Adrenal gland (tissue), 5 donors: ENCODE measurements at regions not wholly inside any gene's neighbourhood (a gene's known extent, or its start where the extent isn't known, plus 50 kb on each side); places are given as distances from the start of the nearest gene placed in this dataset.

Source experiments
- CTCF ChIP-seq, 6 experiments: fragments of 450-650 bp in 4 of 6; fragments of 200-600 bp in 2 of 6; sonication (generic) in 1 of 6; IDR thresholded peaks; 1 replicate in 5 of 6; 2 replicates in 1 of 6; pipeline versions ENCODE4 v1.5.1 to v1.8.0; 2016 to 2021; ENCODE audit warnings: antibody characterized with exemption in 6 of 6, mild to moderate bottlenecking in 2 of 6, moderate library complexity in 1 of 6
- POLR2A ChIP-seq, 2 donors: fragments of 450-650 bp; IDR thresholded peaks; one replicate each; pipeline ENCODE4 v1.6.1; 2017; ENCODE audit warnings: antibody characterized with exemption in 2 of 2, mild to moderate bottlenecking in 2 of 2, moderate library complexity in 1 of 2
- donor health status: DM: no; HTN: no; CAD: no.

GRCh38 chr14:28673056-28673455 is 93.5 kb upstream of the FOXG1 start:
- TF ChIP-seq CTCF (IDR thresholded peaks at IDR 0.05) = no peak
- no peak for TF ChIP-seq POLR2A (IDR thresholded peaks at IDR 0.05)
